ENCODE measurements at regions not wholly inside any gene's neighbourhood (a gene's known extent, or its start where the extent isn't known, plus 50 kb on each side); places are given as distances from the start of the nearest gene placed in this dataset.

DNA sequence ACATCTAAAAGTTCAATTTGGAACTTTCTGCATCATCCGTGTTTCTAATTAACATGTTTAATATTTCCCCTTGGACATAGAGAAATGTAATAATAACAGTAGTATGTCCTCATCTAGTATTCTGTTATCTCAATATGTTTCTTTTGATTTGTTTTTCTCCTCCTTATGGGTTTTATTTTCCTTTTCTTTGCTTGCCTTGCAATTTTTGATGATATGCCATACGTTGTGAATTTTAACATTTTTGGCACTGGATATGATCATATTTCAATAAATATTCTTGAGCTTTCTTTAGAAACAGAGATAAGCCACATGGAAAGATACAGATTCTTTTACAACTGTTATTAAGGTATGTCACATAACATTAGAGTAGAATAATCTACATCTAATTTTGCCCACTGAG lies 1316.2 kb downstream of the CDH8 start:
- intact Hi-C loops (cut with micrococcal nuclease), result no loop called here
- CTCF ChIA-PET, result no interaction called here
- ATAC-seq, result no peak
- no peaks in the 10 kb centered on the region for H3K9me3 ChIP-seq (ENCODE audit: low read length)
- H2AFZ ChIP-seq (ENCODE audit: low read length), result no peak overlapping the region
- no TSS peak for BruUV-seq (replicated peaks)
- no peak overlapping the region for H3K27ac ChIP-seq (ENCODE audit: low read length)
- TF ChIP-seq EZH2 (IDR thresholded peaks at IDR 0.05; ENCODE audit: low read length, unreplicated experiment) (no peak), EZH2phosphoT487 (IDR thresholded peaks at IDR 0.05; ENCODE audit: borderline replicate concordance, low read length) (no peak)
- TF ChIP-seq, protein P1, sequence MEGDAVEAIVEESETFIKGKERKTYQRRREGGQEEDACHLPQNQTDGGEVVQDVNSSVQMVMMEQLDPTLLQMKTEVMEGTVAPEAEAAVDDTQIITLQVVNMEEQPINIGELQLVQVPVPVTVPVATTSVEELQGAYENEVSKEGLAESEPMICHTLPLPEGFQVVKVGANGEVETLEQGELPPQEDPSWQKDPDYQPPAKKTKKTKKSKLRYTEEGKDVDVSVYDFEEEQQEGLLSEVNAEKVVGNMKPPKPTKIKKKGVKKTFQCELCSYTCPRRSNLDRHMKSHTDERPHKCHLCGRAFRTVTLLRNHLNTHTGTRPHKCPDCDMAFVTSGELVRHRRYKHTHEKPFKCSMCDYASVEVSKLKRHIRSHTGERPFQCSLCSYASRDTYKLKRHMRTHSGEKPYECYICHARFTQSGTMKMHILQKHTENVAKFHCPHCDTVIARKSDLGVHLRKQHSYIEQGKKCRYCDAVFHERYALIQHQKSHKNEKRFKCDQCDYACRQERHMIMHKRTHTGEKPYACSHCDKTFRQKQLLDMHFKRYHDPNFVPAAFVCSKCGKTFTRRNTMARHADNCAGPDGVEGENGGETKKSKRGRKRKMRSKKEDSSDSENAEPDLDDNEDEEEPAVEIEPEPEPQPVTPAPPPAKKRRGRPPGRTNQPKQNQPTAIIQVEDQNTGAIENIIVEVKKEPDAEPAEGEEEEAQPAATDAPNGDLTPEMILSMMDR (conservative IDR thresholded peaks at IDR 0.05; ENCODE audit: low read depth, low read length), result no peak
- H3K4me1 ChIP-seq (ENCODE audit: insufficient read depth, low read length), result no peaks in the 10 kb centered on the region
- POLR2A ChIA-PET (ENCODE audit: unreplicated experiment), result no interaction called here
- no peaks in the 10 kb centered on the region for H3K27me3 ChIP-seq (ENCODE audit: low read length)
- no peaks in the 10 kb centered on the region for H3K79me2 ChIP-seq (ENCODE audit: low read length)
- H3K9ac ChIP-seq (ENCODE audit: low read length), result no peak overlapping the region
- H3K9me2 ChIP-seq (replicated peaks; ENCODE audit: low read length), result no peaks in the 10 kb centered on the region
- DNase-seq, result no peak
- no peaks in the 10 kb centered on the region for H3F3A ChIP-seq (ENCODE audit: low read length, unreplicated experiment)
- no peak overlapping the region for H3K4me2 ChIP-seq (ENCODE audit: low read length)
- H4K20me1 ChIP-seq (ENCODE audit: low read length), result no peaks in the 10 kb centered on the region
- no peak overlapping the region for H3K4me3 ChIP-seq (ENCODE audit: low read length)
- no peaks in the 10 kb centered on the region for H3K36me3 ChIP-seq (ENCODE audit: low read depth, low read length)

DNA sequence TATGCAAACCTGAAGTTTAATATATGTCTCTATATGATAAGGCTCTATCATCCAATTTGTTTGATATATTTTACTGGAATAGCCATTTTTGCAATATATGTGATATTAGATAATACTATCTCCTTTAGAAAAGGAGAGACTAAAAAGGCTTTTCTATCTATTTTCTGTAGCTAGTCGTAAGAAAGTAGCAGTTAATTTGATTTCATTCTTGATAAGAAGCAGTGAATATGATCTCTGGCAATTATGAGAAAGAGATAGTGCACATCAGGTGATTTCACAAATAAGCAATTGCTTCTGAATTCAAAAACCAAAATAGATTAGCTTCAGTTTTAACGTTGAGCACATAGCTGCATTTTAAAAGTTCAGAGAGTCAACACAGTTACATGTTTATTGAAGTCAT lies 1318.4 kb downstream of the CDH8 start:
- POLR2A ChIA-PET (ENCODE audit: unreplicated experiment), result no interaction called here
- intact Hi-C loops (cut with micrococcal nuclease), result no loop called here

DNA sequence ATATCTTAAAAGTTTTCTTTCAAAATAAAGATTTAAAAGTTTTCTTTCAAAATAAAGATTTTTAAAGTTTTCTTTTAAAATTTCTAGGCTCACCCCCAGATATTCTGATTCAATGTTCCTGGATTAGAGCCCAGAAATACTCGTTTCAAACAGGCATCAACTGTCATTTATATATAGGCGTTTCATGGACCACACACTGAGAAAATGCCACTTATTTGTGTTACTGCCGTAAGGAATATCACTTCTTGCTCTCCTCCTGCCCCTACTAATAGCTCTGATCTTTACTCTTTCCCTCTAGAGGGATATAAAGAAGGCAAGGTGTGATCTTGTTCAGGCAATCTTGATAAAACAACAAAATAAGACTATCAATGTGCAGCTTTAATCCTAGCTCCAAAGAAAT lies 1324.1 kb downstream of the CDH8 start:
- no peaks in the 10 kb centered on the region for H3K4me1 ChIP-seq (ENCODE audit: insufficient read depth, low read length)
- TF ChIP-seq EZH2 (IDR thresholded peaks at IDR 0.05; ENCODE audit: low read length, unreplicated experiment), result no peak
- no peak overlapping the region for H2AFZ ChIP-seq (ENCODE audit: low read length)
- ChIA-PET CTCF (no interaction called here), POLR2A (ENCODE audit: unreplicated experiment) (no interaction called here)
- no peak overlapping the region for H3K4me2 ChIP-seq (ENCODE audit: low read length)
- H3F3A ChIP-seq (ENCODE audit: low read length, unreplicated experiment), result no peaks in the 10 kb centered on the region
- no peaks in the 10 kb centered on the region for H3K27me3 ChIP-seq (ENCODE audit: low read length)
- intact Hi-C loops (cut with micrococcal nuclease), result no loop called here
- no peak overlapping the region for H3K4me3 ChIP-seq (ENCODE audit: low read length)
- no peak overlapping the region for H3K27ac ChIP-seq (ENCODE audit: low read length)
- no peaks in the 10 kb centered on the region for H3K9me2 ChIP-seq (replicated peaks; ENCODE audit: low read length)
- no peaks in the 10 kb centered on the region for H3K9me3 ChIP-seq (ENCODE audit: low read length)
- H3K79me2 ChIP-seq (ENCODE audit: low read length), result no peaks in the 10 kb centered on the region
- DNase-seq (no peak), ATAC-seq (no peak)
- H3K36me3 ChIP-seq (ENCODE audit: low read depth, low read length), result no peaks in the 10 kb centered on the region
- H3K9ac ChIP-seq (ENCODE audit: low read length), result no peak overlapping the region
- no TSS peak for BruUV-seq (replicated peaks)
- H4K20me1 ChIP-seq (ENCODE audit: low read length), result no peaks in the 10 kb centered on the region

More for the DNA sequence above, 1318.4 kb downstream of the CDH8 start:
- BruUV-seq (replicated peaks), result no TSS peak
- ATAC-seq (no peak), DNase-seq (no peak)
- Histone ChIP-seq H4K20me1 (ENCODE audit: low read length) (no peaks in the 10 kb centered on the region), H3K4me2 (ENCODE audit: low read length) (no peak overlapping the region), H2AFZ (ENCODE audit: low read length) (no peak overlapping the region), H3K4me1 (ENCODE audit: insufficient read depth, low read length) (no peaks in the 10 kb centered on the region), H3K79me2 (ENCODE audit: low read length) (no peaks in the 10 kb centered on the region), H3K27me3 (ENCODE audit: low read length) (no peaks in the 10 kb centered on the region), H3K4me3 (ENCODE audit: low read length) (no peak overlapping the region), H3K9ac (ENCODE audit: low read length) (no peak overlapping the region), H3K36me3 (ENCODE audit: low read depth, low read length) (no peaks in the 10 kb centered on the region), H3K9me3 (ENCODE audit: low read length) (no peaks in the 10 kb centered on the region), H3K9me2 (replicated peaks; ENCODE audit: low read length) (no peaks in the 10 kb centered on the region), H3K27ac (ENCODE audit: low read length) (no peak overlapping the region), H3F3A (ENCODE audit: low read length, unreplicated experiment) (no peaks in the 10 kb centered on the region)
- CTCF ChIA-PET, result no interaction called here
- TF ChIP-seq EZH2phosphoT487 (IDR thresholded peaks at IDR 0.05; ENCODE audit: borderline replicate concordance, low read length), result no peak
- TF ChIP-seq EZH2 (IDR thresholded peaks at IDR 0.05; ENCODE audit: low read length, unreplicated experiment), result no peak
- TF ChIP-seq, protein P1 (conservative IDR thresholded peaks at IDR 0.05; ENCODE audit: low read depth, low read length), result no peak

Measured in PC-3 (cell line).